Nephron (organoid): ENCODE measurements at regions not wholly inside any gene's neighbourhood (a gene's known extent, or its start where the extent isn't known, plus 50 kb on each side); places are given as distances from the start of the nearest gene placed in this dataset.
A peak's percentile ranks its signal among the peaks of the same experiment; 100 is the strongest.

Experiments used
- H3K27ac Mint-ChIP-seq, 3 experiments: 2 replicates each; pipeline ENCODE4 v1.8.0; 2020; ENCODE audit warnings: mixed read lengths in 3 of 3, mild to moderate bottlenecking in 2 of 3, moderate library complexity in 1 of 3
- H3K27me3 Mint-ChIP-seq: 2 replicates; pipeline ENCODE4 v1.8.0; 2021; ENCODE audit warnings: low read depth, mild to moderate bottlenecking, moderate library complexity, mixed read lengths
- H3K36me3 Mint-ChIP-seq: 2 replicates; pipeline ENCODE4 v1.8.0; 2020; ENCODE audit warnings: low read depth, mixed read lengths
- H3K4me1 Mint-ChIP-seq: 2 replicates; pipeline ENCODE4 v1.8.0; 2020; ENCODE audit warnings: mixed read lengths
- H3K4me3 Mint-ChIP-seq, 3 experiments: 2 replicates each; pipeline ENCODE4 v1.8.0; 2020; ENCODE audit warnings: mild to moderate bottlenecking in 3 of 3, mixed read lengths in 3 of 3, moderate library complexity in 2 of 3
- H3K9me3 Mint-ChIP-seq: 2 replicates; pipeline ENCODE4 v1.8.0; 2020; ENCODE audit warnings: mixed read lengths
- CTCF ChIP-seq, 3 experiments: fragments of 200-600 bp; sonication (generic); IDR thresholded peaks; one replicate each; pipeline ENCODE4 v1.5.0; 2021; ENCODE audit warnings: antibody characterized with exemption in 3 of 3; ENCODE audit not compliant: unreplicated experiment in 3 of 3

GRCh38 chr6:69594405-69594804 lies 202.4 kb downstream of the LMBRD1 start:
- Mint-ChIP-seq H3K27ac (no peak overlapping the region), H3K9me3 (no peaks in the 10 kb centered on the region), H3K27me3 (no peaks in the 10 kb centered on the region), H3K4me1 (no peaks in the 10 kb centered on the region), H3K36me3 (no peaks in the 10 kb centered on the region), H3K4me3 (no peak overlapping the region)
- no peak for TF ChIP-seq CTCF (IDR thresholded peaks at IDR 0.05; ENCODE audit: unreplicated experiment in 3 of 3)

- Mint-ChIP-seq H3K27ac (no peak overlapping the region), H3K27me3 (no peaks in the 10 kb centered on the region), H3K4me3 (no peak overlapping the region), H3K9me3 (no peaks in the 10 kb centered on the region), H3K4me1 (no peaks in the 10 kb centered on the region), H3K36me3 (no peaks in the 10 kb centered on the region)
- TF ChIP-seq CTCF (IDR thresholded peaks at IDR 0.05; ENCODE audit: unreplicated experiment in 3 of 3) = no peak
Observed at GRCh38 chr6:69593706-69594105, 203.1 kb downstream of the LMBRD1 start.

GRCh38 chr6:69589626-69590025 lies 207.2 kb downstream of the LMBRD1 start:
- Mint-ChIP-seq H3K36me3 (no peaks in the 10 kb centered on the region), H3K4me3 (no peak overlapping the region), H3K9me3 (no peaks in the 10 kb centered on the region), H3K27ac (no peak overlapping the region), H3K4me1 (peaks cover 10% of the 10 kb centered on the region), H3K27me3 (no peaks in the 10 kb centered on the region)
- TF ChIP-seq CTCF (IDR thresholded peaks at IDR 0.05; ENCODE audit: unreplicated experiment in 3 of 3) = no peak

GRCh38 chr6:69584913-69585729 lies 211.7 kb downstream of the LMBRD1 start:
- peaks cover 22% of the 10 kb centered on the region for H3K4me1 Mint-ChIP-seq
- H3K4me3 Mint-ChIP-seq = no peak overlapping the region
- no peaks in the 10 kb centered on the region for H3K36me3 Mint-ChIP-seq
- TF ChIP-seq CTCF (IDR thresholded peaks at IDR 0.05; ENCODE audit: unreplicated experiment in 3 of 3) = no peak
- peak overlapping the region in 2 of 3 experiments; percentile 21 to 55 for H3K27ac Mint-ChIP-seq
- H3K9me3 Mint-ChIP-seq = no peaks in the 10 kb centered on the region
- H3K27me3 Mint-ChIP-seq = peaks cover 4% of the 10 kb centered on the region

- Mint-ChIP-seq H3K4me3 (no peak overlapping the region), H3K27ac (peak overlapping the region in 2 of 3 experiments; percentile 21 to 37), H3K9me3 (no peaks in the 10 kb centered on the region), H3K36me3 (no peaks in the 10 kb centered on the region), H3K4me1 (peaks cover 22% of the 10 kb centered on the region), H3K27me3 (peaks cover 4% of the 10 kb centered on the region)
- no peak for TF ChIP-seq CTCF (IDR thresholded peaks at IDR 0.05; ENCODE audit: unreplicated experiment in 3 of 3)
Observed at GRCh38 chr6:69584536-69584912, 212.3 kb downstream of the LMBRD1 start.

GRCh38 chr6:69581581-69581980 lies 215.2 kb downstream of the LMBRD1 start:
- Mint-ChIP-seq H3K27me3 (peaks cover 4% of the 10 kb centered on the region), H3K4me1 (peaks cover 22% of the 10 kb centered on the region), H3K4me3 (no peak overlapping the region), H3K36me3 (no peaks in the 10 kb centered on the region), H3K9me3 (no peaks in the 10 kb centered on the region), H3K27ac (no peak overlapping the region)
- TF ChIP-seq CTCF (IDR thresholded peaks at IDR 0.05; ENCODE audit: unreplicated experiment in 3 of 3) = no peak
